ENCODE measurements at regions not wholly inside any gene's neighbourhood (a gene's known extent, or its start where the extent isn't known, plus 50 kb on each side); places are given as distances from the start of the nearest gene placed in this dataset.
A peak's percentile ranks its signal among the peaks of the same experiment; 100 is the strongest.

DNA sequence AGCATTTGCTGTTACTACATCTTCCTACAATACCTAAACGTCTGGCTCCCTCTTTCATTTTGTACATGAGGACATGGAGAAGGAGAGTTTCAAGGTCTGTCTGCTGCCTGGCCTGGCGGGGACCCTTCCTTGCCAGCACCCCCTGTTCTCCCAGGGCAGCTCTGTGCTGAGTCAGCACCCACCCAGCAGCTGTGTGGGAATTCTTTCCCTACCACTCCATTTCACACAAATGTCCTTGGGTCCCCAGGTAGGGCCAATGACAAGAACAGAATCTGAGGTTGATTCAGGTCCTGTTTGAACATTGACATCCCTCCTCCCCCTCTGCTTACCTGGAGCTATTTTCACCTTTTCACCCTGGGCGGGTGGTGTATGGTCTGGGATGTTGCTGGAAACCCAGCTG is 129.9 kb upstream of the ITGA6 start:
- DNase-seq (ENCODE audit: low read depth, low spot score), result no peak
- TF ChIP-seq POLR2AphosphoS5 (IDR thresholded peaks at IDR 0.05; ENCODE audit: borderline replicate concordance, low read depth, low read length), result no peak
- H3K27ac ChIP-seq, result no peak overlapping the region
- no peak overlapping the region for H3K9ac ChIP-seq (ENCODE audit: insufficient read length)
- H3K4me3 ChIP-seq, result no peak overlapping the region
- no peaks in the 10 kb centered on the region for H3K36me3 ChIP-seq (ENCODE audit: insufficient read depth, low read length)
- H3K9me3 ChIP-seq (ENCODE audit: low read depth, low read length), result no peaks in the 10 kb centered on the region

DNA sequence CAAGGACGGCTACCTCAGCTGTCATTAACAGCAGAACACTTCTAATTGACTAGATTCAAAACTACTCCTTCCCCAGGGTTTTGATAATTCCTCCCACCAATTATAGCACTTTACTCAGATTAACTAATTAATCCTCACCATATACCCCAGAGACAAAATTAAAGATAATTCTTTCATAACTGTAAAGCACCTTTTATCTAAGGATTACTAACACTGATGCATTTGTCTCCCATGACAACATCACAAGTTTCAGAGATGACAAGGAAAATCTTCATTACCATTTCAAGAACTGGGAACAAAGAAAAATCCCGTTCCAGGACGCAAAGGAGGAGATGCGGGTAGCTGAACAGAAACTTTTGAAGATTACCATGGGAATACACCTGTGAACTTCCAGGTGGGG is 129.4 kb upstream of the ITGA6 start:
- TF ChIP-seq EZH2 (IDR thresholded peaks at IDR 0.05), result no peak
- no peak for TF ChIP-seq FOXP2 (optimal IDR thresholded peaks at IDR 0.05; ENCODE audit: control extremely low read depth, extremely low read length, insufficient read depth)
- TF ChIP-seq POLR2AphosphoS5 (IDR thresholded peaks at IDR 0.05; ENCODE audit: borderline replicate concordance, low read depth, low read length), result no peak
- Histone ChIP-seq H3K27ac (no peak overlapping the region), H3K9ac (ENCODE audit: insufficient read length) (no peak overlapping the region), H3K36me3 (ENCODE audit: insufficient read depth, low read length) (no peaks in the 10 kb centered on the region), H3K4me3 (no peak overlapping the region), H3K9me3 (ENCODE audit: low read depth, low read length) (no peaks in the 10 kb centered on the region)
- DNase-seq (ENCODE audit: low read depth, low spot score), result no peak

DNA sequence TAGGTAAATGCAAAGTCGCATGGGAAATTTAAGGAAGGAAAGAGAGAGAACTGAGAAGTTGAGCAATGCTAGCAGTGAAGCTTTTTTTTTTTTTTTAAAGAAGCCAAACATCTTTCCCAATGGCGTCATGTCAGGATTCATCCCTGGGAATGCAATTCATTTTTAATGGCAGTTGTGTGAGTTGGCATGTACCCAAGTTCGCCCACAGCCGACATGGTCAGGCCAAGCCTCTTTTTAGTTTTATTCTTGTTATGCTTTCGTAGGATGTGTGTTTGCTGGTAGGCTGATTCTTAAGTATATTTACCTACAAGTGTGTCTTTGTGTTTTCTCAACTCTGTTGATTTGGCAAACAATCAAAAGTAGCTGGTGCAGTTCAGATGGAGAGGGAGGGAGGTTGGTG is 127.6 kb upstream of the ITGA6 start:
- H3K27ac ChIP-seq, result no peak overlapping the region
- H3K36me3 ChIP-seq (ENCODE audit: insufficient read depth, low read length), result no peaks in the 10 kb centered on the region
- TF ChIP-seq POLR2AphosphoS5 (IDR thresholded peaks at IDR 0.05; ENCODE audit: borderline replicate concordance, low read depth, low read length) (no peak), FOXP2 (optimal IDR thresholded peaks at IDR 0.05; ENCODE audit: control extremely low read depth, extremely low read length, insufficient read depth) (no peak), EZH2 (IDR thresholded peaks at IDR 0.05) (no peak)
- no peaks in the 10 kb centered on the region for H3K9me3 ChIP-seq (ENCODE audit: low read depth, low read length)
- H3K4me3 ChIP-seq, result no peak overlapping the region
- no peak overlapping the region for H3K9ac ChIP-seq (ENCODE audit: insufficient read length)
- DNase-seq (ENCODE audit: low read depth, low spot score), result no peak

DNA sequence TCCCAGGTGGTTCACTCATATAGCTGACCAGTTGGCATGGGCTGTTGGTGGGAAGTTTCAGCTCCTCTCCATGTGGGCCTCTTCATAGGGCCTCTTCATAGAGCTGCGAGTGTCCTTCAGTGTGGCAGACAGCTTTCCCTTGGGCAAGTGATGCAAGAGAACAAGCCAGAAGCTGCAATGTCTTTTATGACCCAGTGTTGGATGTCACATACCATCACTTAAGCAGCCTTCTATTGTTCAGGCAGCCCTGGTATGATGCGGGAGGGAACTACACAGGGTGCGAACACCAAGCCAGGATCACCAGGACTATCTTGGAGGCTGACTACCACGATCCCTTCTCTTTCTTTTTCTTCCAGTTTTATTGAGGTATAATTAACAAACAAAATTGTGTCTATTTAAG is 126.5 kb upstream of the ITGA6 start:
- no peak for DNase-seq (ENCODE audit: low read depth, low spot score)
- H3K36me3 ChIP-seq (ENCODE audit: insufficient read depth, low read length), result no peaks in the 10 kb centered on the region
- H3K27ac ChIP-seq, result no peak overlapping the region
- no peak for TF ChIP-seq POLR2AphosphoS5 (IDR thresholded peaks at IDR 0.05; ENCODE audit: borderline replicate concordance, low read depth, low read length)
- no peak for TF ChIP-seq FOXP2 (optimal IDR thresholded peaks at IDR 0.05; ENCODE audit: control extremely low read depth, extremely low read length, insufficient read depth)
- no peak for TF ChIP-seq EZH2 (IDR thresholded peaks at IDR 0.05)
- no peaks in the 10 kb centered on the region for H3K9me3 ChIP-seq (ENCODE audit: low read depth, low read length)
- no peak overlapping the region for H3K4me3 ChIP-seq
- no peak overlapping the region for H3K9ac ChIP-seq (ENCODE audit: insufficient read length)

DNA sequence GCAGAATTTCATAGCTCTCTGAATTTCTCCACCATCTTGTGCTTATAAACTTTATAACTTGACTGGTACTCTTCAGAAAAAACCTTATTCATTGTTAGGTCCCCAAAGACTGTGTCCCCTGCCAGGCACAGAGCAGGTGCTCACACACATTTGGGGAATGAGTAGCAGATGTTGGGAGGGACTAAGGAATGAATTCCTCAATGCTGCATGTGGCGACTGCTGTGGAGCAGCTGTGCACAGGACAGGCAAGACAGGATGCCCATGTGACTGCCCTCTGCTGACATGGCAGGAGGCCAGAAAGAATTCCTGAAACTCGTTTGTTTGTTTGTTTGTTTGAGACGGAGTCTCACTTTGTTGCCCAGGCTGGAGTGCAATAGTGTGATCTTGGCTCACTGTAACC is 122.3 kb upstream of the ITGA6 start:
- Histone ChIP-seq H3K36me3 (ENCODE audit: insufficient read depth, low read length) (no peaks in the 10 kb centered on the region), H3K9me3 (ENCODE audit: low read depth, low read length) (no peaks in the 10 kb centered on the region), H3K27ac (no peak overlapping the region), H3K9ac (ENCODE audit: insufficient read length) (no peak overlapping the region), H3K4me3 (no peak overlapping the region)
- TF ChIP-seq POLR2AphosphoS5 (IDR thresholded peaks at IDR 0.05; ENCODE audit: borderline replicate concordance, low read depth, low read length), result no peak
- TF ChIP-seq FOXP2 (optimal IDR thresholded peaks at IDR 0.05; ENCODE audit: control extremely low read depth, extremely low read length, insufficient read depth), result no peak
- no peak for TF ChIP-seq EZH2 (IDR thresholded peaks at IDR 0.05)
- DNase-seq (ENCODE audit: low read depth, low spot score), result no peak

DNA sequence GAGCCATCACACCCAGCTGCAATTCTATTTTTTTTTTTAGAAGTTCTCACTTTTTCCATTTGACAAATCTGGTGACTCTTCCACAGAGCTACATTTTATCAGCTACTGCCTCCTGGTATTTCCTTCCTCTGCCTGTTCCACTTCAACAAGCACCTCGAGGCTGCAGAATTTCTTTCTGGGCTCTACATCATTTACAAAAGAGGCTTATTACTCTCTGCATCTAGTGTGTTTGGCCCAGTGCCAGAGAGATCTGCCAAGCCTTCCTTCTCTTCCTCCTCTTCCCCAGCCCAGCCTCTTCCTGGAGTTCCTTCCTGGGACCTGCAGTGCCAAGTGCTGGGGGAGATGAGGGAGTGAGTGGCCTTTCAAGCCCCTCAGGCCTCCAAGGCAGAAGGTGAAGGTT is 119.6 kb upstream of the ITGA6 start:
- no peak overlapping the region for H3K9ac ChIP-seq (ENCODE audit: insufficient read length)

DNA sequence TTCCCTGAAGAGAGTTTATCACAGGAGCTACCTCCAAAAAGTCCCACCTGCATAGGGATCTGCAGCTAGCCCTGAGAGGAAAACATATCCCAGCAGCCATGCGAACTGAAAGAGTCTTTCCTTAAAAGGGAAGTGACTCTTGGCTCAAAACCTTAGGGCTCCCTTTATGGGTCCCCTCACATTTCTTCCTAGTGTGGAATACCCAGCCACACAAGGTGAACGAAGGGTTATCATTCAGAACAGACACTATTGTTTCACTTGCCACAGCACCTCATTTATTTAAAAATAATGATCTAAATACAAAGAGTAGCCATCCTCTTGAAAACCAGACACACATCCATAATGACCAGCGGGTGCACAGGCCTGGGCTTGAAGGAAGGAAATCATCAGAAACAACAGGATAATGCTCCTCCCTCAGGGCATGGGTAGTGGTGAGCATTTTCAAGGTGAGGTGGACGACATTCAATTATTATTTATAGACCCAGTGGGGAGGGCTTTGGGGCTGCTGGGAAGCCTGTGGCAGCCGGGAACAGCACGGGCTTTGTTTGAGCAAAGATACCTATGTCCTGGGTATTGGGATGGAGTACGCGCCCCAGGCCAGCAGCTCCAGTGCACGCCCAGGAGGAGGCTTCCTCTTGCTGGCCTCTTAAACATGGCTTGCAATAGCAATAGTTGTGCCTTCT is 119.0 kb upstream of the ITGA6 start:
- H3K9me3 ChIP-seq (ENCODE audit: low read depth, low read length), result no peaks in the 10 kb centered on the region
- H3K27ac ChIP-seq, result no peak overlapping the region
- TF ChIP-seq EZH2 (IDR thresholded peaks at IDR 0.05) (no peak), POLR2AphosphoS5 (IDR thresholded peaks at IDR 0.05; ENCODE audit: borderline replicate concordance, low read depth, low read length) (no peak), FOXP2 (optimal IDR thresholded peaks at IDR 0.05; ENCODE audit: control extremely low read depth, extremely low read length, insufficient read depth) (no peak)
- H3K4me3 ChIP-seq, result no peak overlapping the region
- H3K36me3 ChIP-seq (ENCODE audit: insufficient read depth, low read length), result no peaks in the 10 kb centered on the region
- no peak for DNase-seq (ENCODE audit: low read depth, low spot score)
- H3K9ac ChIP-seq (ENCODE audit: insufficient read length), result no peak overlapping the region

More for the DNA sequence above, 119.6 kb upstream of the ITGA6 start:
- TF ChIP-seq FOXP2 (optimal IDR thresholded peaks at IDR 0.05; ENCODE audit: control extremely low read depth, extremely low read length, insufficient read depth) (no peak), POLR2AphosphoS5 (IDR thresholded peaks at IDR 0.05; ENCODE audit: borderline replicate concordance, low read depth, low read length) (no peak), EZH2 (IDR thresholded peaks at IDR 0.05) (no peak)
- peak; percentile 34 for DNase-seq (ENCODE audit: low read depth, low spot score)
- Histone ChIP-seq H3K9me3 (ENCODE audit: low read depth, low read length) (no peaks in the 10 kb centered on the region), H3K36me3 (ENCODE audit: insufficient read depth, low read length) (no peaks in the 10 kb centered on the region), H3K4me3 (no peak overlapping the region), H3K27ac (peak overlapping the region; percentile 22; the same call in 1 of the 2 replicates)

DNA sequence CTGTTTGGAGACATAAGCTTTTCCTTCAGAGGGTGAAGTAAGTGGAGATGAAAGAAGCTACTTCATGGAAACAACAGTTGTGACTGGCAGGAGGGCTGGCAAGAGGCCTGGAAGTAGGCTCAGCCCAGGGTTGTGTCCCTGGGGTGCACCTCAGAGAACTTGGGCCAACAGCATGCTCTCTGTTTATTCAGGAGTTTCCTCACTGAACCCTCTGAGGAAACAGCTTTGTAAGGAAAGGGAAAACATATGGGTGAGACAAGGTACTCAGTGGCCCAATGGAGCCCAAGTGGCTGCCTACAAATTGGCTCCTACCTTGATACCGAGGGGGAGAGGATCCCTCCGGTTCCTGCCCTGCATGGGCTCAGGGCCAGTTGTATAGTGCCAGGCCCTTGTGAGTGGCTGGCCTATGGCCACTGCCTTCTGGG is 115.5 kb upstream of the ITGA6 start:
- Histone ChIP-seq H3K27ac (no peak overlapping the region), H3K9me3 (ENCODE audit: low read depth, low read length) (no peaks in the 10 kb centered on the region), H3K36me3 (ENCODE audit: insufficient read depth, low read length) (no peaks in the 10 kb centered on the region), H3K9ac (ENCODE audit: insufficient read length) (no peak overlapping the region), H3K4me3 (no peak overlapping the region)
- TF ChIP-seq FOXP2 (optimal IDR thresholded peaks at IDR 0.05; ENCODE audit: control extremely low read depth, extremely low read length, insufficient read depth) (no peak), POLR2AphosphoS5 (IDR thresholded peaks at IDR 0.05; ENCODE audit: borderline replicate concordance, low read depth, low read length) (no peak), EZH2 (IDR thresholded peaks at IDR 0.05) (no peak)
- no peak for DNase-seq (ENCODE audit: low read depth, low spot score)

Measured in SK-N-MC (cell line).